PC-3 (cell line): ENCODE measurements at regions not wholly inside any gene's neighbourhood (a gene's known extent, or its start where the extent isn't known, plus 50 kb on each side); places are given as distances from the start of the nearest gene placed in this dataset.

Source experiments
- ATAC-seq: fragments of 200-7000 bp; cut with Tn5 transposase; 2 replicates; pipeline ENCODE4 v1.9.1; 2020; ENCODE audit warnings: mild to moderate bottlenecking, moderate library complexity
- BruUV-seq: library from RNA; stranded (reverse); fragments of 400-500 nt; replicated peaks from 2 replicates; lab custom pipeline; 2021; lab: Mats Ljungman, UMichigan
- CTCF ChIA-PET: fragments of 300-600 bp; sonication (Branson Sonifier 250); formaldehyde crosslinking; loops from one replicate; lab custom pipeline; 2022; ENCODE audit warnings: antibody characterized with exemption; lab: Charles Lee
- POLR2A ChIA-PET: fragments of 300-600 bp; sonication (Branson Sonifier 250); formaldehyde crosslinking; loops from one replicate; lab custom pipeline; 2022; ENCODE audit warnings: antibody characterized with exemption; ENCODE audit not compliant: unreplicated experiment; lab: Charles Lee
- DNase-seq: peaks from one replicate; pipeline ENCODE4 v3.0.0-alpha.2; 2015
- H2AFZ ChIP-seq: fragments of 300-600 bp; sonication (generic); 2 replicates; pipeline ENCODE4 v1.6.0; 2016; ENCODE audit warnings: antibody characterized with exemption, low read length
- H3F3A ChIP-seq: fragments of 300-600 bp; sonication (generic); one replicate; pipeline ENCODE4 v1.6.0; 2017; ENCODE audit warnings: antibody characterized with exemption, low read length, control low read depth, mild to moderate bottlenecking; ENCODE audit not compliant: unreplicated experiment
- H3K27ac ChIP-seq: fragments of 300-600 bp; sonication (generic); 2 replicates; pipeline ENCODE4 v1.5.1; 2016; ENCODE audit warnings: mild to moderate bottlenecking, low read length
- H3K27me3 ChIP-seq: fragments of 300-600 bp; sonication (generic); 2 replicates; pipeline ENCODE4 v1.6.1; 2016; ENCODE audit warnings: low read length, mixed read lengths
- H3K36me3 ChIP-seq: fragments of 300-600 bp; sonication (generic); 2 replicates; pipeline ENCODE4 v1.6.1; 2016; ENCODE audit warnings: low read depth, mixed run types, low read length, mixed read lengths
- H3K4me1 ChIP-seq: fragments of 300-600 bp; sonication (generic); 2 replicates; pipeline ENCODE4 v1.5.1; 2016; ENCODE audit warnings: low read length; ENCODE audit not compliant: insufficient read depth
- H3K4me2 ChIP-seq: fragments of 300-600 bp; sonication (generic); 2 replicates; pipeline ENCODE4 v1.6.0; 2016; ENCODE audit warnings: low read length
- H3K4me3 ChIP-seq: fragments of 300-600 bp; sonication (generic); 2 replicates; pipeline ENCODE4 v1.5.1; 2016; ENCODE audit warnings: mild to moderate bottlenecking, low read length, mixed read lengths
- H3K79me2 ChIP-seq: fragments of 300-600 bp; sonication (generic); 2 replicates; pipeline ENCODE4 v1.6.1; 2017; ENCODE audit warnings: low read length, mixed read lengths
- H3K9ac ChIP-seq: fragments of 300-600 bp; sonication (generic); 2 replicates; pipeline ENCODE4 v1.6.0; 2016; ENCODE audit warnings: mild to moderate bottlenecking, low read length
- H3K9me2 ChIP-seq: fragments of 300-600 bp; sonication (generic); replicated peaks from 2 replicates; pipeline ENCODE4 v1.6.1; 2016; ENCODE audit warnings: mixed run types, low read length, mixed read lengths
- H3K9me3 ChIP-seq: fragments of 300-600 bp; sonication (generic); 2 replicates; pipeline ENCODE4 v1.6.1; 2016; ENCODE audit warnings: low read length, mixed read lengths
- H4K20me1 ChIP-seq: fragments of 300-600 bp; sonication (generic); 2 replicates; pipeline ENCODE4 v1.6.1; 2016; ENCODE audit warnings: low read length, mixed read lengths
- EZH2 ChIP-seq: fragments of 300-600 bp; sonication (generic); IDR thresholded peaks from one replicate; pipeline ENCODE4 v1.6.1; 2017; ENCODE audit warnings: antibody characterized with exemption, mild to moderate bottlenecking, low read length; ENCODE audit not compliant: unreplicated experiment
- EZH2phosphoT487 ChIP-seq: fragments of 300-600 bp; sonication (generic); IDR thresholded peaks from 2 replicates; pipeline ENCODE4 v1.6.1; 2018; ENCODE audit warnings: mild to moderate bottlenecking, antibody characterized with exemption, low read length, borderline replicate concordance
- intact Hi-C: fragments of 100-400 bp; cut with micrococcal nuclease; formaldehyde crosslinking; loops from 2 replicates; pipeline ENCODE4 v1.9.0; 2023
- TF ChIP-seq, protein P1 (sequence below): fragments of 300-600 bp; sonication (generic); conservative IDR thresholded peaks from 2 replicates; pipeline ENCODE4 v1.5.1; 2017; ENCODE audit warnings: antibody characterized with exemption, low read depth, mild to moderate bottlenecking, low read length

DNA sequence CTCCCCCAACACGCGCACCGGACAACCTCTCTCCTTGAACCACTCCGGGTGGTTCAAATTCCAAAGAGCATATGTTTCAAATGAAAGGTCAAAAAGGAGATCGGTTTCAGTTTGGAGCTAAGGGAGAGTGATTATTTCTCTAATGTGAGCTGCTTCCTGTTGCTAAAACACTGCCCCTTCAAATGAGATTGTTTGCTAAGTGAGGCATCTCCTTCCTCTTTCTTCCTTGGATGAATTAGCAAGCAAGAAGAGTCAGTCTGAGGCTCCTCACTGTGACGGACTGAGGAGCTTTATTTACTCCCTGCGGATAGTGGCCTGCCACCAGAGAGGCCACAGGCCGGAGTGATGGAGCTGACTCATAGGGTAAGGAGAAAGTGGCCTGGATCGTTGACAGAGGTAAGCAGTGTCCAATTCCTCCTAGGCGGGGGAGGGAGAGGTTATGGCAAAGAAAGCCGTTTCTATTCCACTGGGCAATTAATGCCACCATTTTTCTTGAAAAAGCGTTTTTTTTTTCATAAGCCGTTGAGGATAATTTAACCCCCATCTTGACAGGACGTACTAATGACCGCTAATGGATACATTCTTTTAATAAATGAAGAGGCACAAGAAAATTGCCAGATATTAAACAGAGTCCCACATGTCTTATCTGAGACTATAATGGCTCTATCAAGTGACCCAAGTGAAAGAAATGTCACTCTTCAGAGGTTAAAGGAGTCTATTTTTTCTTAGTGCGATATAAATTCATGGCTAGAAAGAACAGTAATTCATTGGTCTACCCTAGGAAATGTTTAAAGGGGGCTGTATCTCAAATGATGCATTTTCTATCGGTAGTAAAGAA lies 167.0 kb upstream of the ANKRD28 start:
- intact Hi-C loops, result loop anchor here (2.0 to 10.0 kb wide), 2 partner anchors 18 to 80 kb away; no protein-coding TSS in a partner anchor
- H4K20me1 ChIP-seq, result no peaks in the 10 kb centered on the region
- peak; percentile 75 for DNase-seq
- peaks cover 18% of the 10 kb centered on the region for H3K4me1 ChIP-seq
- H3K9me3 ChIP-seq, result no peaks in the 10 kb centered on the region
- H3F3A ChIP-seq, result no peaks in the 10 kb centered on the region
- BruUV-seq, result no TSS peak
- ChIA-PET POLR2A (interaction anchor here (0.5 to 0.7 kb wide), 2 partner anchors 18 to 405 kb away, joined by 3 read pairs; no protein-coding TSS in a partner anchor), CTCF (interaction anchor here (0.6 kb wide), 2 partner anchors 303 to 377 kb away, joined by 4 to 5 read pairs; no protein-coding TSS in a partner anchor)
- H3K4me2 ChIP-seq, result peak overlapping the region; percentile 62
- peak overlapping the region; percentile 44 for H3K27ac ChIP-seq
- no peak overlapping the region for H3K9ac ChIP-seq
- peak; percentile 99 for ATAC-seq
- H2AFZ ChIP-seq, result peak overlapping the region; percentile 68
- no peaks in the 10 kb centered on the region for H3K79me2 ChIP-seq
- TF ChIP-seq EZH2, result no peak
- no peaks in the 10 kb centered on the region for H3K36me3 ChIP-seq
- no peaks in the 10 kb centered on the region for H3K27me3 ChIP-seq
- peak overlapping the region; percentile 39; the same call in 1 of the 2 replicates for H3K4me3 ChIP-seq
- no peaks in the 10 kb centered on the region for H3K9me2 ChIP-seq

DNA sequence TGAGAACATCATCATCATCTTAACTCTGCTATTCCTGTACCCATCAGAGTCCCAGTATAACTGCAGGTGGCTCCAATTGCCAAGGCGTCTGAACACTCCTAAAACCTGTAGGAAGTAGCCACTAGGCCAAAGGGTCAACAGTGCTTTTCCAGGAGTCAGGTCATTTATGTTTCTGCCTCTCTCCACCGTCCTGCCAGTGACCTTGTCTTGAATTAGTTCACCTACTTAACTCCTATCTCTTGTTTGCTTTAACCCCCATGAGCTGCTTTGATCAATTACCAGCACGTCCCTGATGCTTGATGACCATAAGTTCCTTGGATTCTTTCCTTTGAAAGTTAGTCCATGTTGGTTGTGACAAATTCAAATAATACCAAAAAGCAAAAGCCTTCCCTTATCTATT lies 169.8 kb upstream of the ANKRD28 start:
- no peaks in the 10 kb centered on the region for H3K36me3 ChIP-seq
- no peaks in the 10 kb centered on the region for H3K9me2 ChIP-seq
- CTCF ChIA-PET, result no interaction called here
- no peaks in the 10 kb centered on the region for H3K9me3 ChIP-seq
- no peak overlapping the region for H2AFZ ChIP-seq
- DNase-seq, result no peak
- no peak overlapping the region for H3K4me2 ChIP-seq
- POLR2A ChIA-PET, result no interaction called here
- ATAC-seq, result no peak
- TF ChIP-seq EZH2 (no peak), EZH2phosphoT487 (no peak)
- TF ChIP-seq, protein P1, sequence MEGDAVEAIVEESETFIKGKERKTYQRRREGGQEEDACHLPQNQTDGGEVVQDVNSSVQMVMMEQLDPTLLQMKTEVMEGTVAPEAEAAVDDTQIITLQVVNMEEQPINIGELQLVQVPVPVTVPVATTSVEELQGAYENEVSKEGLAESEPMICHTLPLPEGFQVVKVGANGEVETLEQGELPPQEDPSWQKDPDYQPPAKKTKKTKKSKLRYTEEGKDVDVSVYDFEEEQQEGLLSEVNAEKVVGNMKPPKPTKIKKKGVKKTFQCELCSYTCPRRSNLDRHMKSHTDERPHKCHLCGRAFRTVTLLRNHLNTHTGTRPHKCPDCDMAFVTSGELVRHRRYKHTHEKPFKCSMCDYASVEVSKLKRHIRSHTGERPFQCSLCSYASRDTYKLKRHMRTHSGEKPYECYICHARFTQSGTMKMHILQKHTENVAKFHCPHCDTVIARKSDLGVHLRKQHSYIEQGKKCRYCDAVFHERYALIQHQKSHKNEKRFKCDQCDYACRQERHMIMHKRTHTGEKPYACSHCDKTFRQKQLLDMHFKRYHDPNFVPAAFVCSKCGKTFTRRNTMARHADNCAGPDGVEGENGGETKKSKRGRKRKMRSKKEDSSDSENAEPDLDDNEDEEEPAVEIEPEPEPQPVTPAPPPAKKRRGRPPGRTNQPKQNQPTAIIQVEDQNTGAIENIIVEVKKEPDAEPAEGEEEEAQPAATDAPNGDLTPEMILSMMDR, result no peak
- H4K20me1 ChIP-seq, result no peaks in the 10 kb centered on the region
- intact Hi-C loops, result loop anchor here (10.0 kb wide), 1 partner anchor 77 kb away; no protein-coding TSS in a partner anchor
- no TSS peak for BruUV-seq
- no peak overlapping the region for H3K4me3 ChIP-seq
- H3F3A ChIP-seq, result no peaks in the 10 kb centered on the region
- H3K9ac ChIP-seq, result no peak overlapping the region
- H3K27ac ChIP-seq, result no peak overlapping the region
- no peaks in the 10 kb centered on the region for H3K27me3 ChIP-seq
- H3K79me2 ChIP-seq, result no peaks in the 10 kb centered on the region
- H3K4me1 ChIP-seq, result peaks cover 16% of the 10 kb centered on the region

DNA sequence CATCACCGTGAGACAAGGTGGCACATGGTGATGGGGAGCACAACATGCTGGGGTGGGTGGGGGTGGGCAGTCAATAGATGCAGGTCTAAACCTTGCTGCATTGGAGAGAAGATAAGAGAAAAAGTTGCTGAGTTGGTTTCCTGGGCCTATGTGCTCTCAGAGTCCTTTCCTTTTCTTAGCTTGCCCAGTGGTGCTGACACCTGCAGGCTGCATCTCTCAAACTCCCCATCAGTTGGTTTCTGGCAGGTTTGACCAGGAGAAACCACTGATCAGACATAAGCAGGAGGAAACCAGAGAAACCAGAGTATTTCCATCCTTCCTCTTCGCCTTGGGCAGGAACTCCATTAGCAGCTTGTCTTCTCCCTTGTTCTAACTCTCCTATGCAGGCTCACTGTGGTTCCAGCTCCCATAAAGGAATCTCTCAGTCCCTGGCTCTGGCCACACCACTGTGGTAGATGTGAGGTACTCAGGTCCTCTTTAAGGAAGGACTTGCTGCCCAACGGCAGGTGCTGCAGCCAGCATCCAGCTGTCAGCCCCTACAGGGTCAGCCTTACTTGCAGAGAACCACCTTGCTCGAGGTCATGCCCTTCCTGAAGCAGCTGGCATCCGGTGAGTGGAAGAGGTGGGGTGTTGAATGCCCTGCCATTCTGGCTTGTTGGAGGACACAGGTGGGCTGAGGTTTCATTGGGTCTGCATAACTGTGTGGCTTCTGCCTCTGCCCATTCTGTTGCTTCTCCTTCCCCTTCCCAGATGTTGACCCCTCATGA lies 172.3 kb upstream of the ANKRD28 start:
- ATAC-seq (no peak), DNase-seq (no peak)
- H3K36me3 ChIP-seq, result no peaks in the 10 kb centered on the region
- no peak overlapping the region for H3K4me2 ChIP-seq
- no peak for TF ChIP-seq EZH2
- TF ChIP-seq, protein P1, result no peak
- no peak for TF ChIP-seq EZH2phosphoT487
- H3K4me3 ChIP-seq, result no peak overlapping the region
- H4K20me1 ChIP-seq, result no peaks in the 10 kb centered on the region
- no peaks in the 10 kb centered on the region for H3K79me2 ChIP-seq
- H3K9me3 ChIP-seq, result no peaks in the 10 kb centered on the region
- ChIA-PET CTCF (interaction anchor here (0.7 kb wide), 1 partner anchor 755 kb away, joined by 4 read pairs; no protein-coding TSS in a partner anchor), POLR2A (interaction anchor here (0.6 kb wide), 1 partner anchor 101 kb away, joined by 3 read pairs; no protein-coding TSS in a partner anchor)
- H3K27ac ChIP-seq, result no peak overlapping the region
- no peaks in the 10 kb centered on the region for H3K27me3 ChIP-seq
- BruUV-seq, result no TSS peak
- H3K9me2 ChIP-seq, result no peaks in the 10 kb centered on the region
- peaks cover 3% of the 10 kb centered on the region for H3K4me1 ChIP-seq
- no peaks in the 10 kb centered on the region for H3F3A ChIP-seq
- no peak overlapping the region for H2AFZ ChIP-seq
- intact Hi-C loops, result loop anchor here (10.0 kb wide), 1 partner anchor 75 kb away; no protein-coding TSS in a partner anchor
- H3K9ac ChIP-seq, result no peak overlapping the region
